ENCODE measurements at regions not wholly inside any gene's neighbourhood (a gene's known extent, or its start where the extent isn't known, plus 50 kb on each side); places are given as distances from the start of the nearest gene placed in this dataset.

- ATAC-seq (ENCODE audit: insufficient number of reproducible peaks, low FRiP score, low read depth) (no peak), DNase-seq (ENCODE audit: low spot score) (no peak)
- H3K9me3 ChIP-seq, result no peaks in the 10 kb centered on the region
- no peaks in the 10 kb centered on the region for H3K27me3 ChIP-seq (replicated peaks; ENCODE audit: insufficient read depth)
- TF ChIP-seq, protein P1, sequence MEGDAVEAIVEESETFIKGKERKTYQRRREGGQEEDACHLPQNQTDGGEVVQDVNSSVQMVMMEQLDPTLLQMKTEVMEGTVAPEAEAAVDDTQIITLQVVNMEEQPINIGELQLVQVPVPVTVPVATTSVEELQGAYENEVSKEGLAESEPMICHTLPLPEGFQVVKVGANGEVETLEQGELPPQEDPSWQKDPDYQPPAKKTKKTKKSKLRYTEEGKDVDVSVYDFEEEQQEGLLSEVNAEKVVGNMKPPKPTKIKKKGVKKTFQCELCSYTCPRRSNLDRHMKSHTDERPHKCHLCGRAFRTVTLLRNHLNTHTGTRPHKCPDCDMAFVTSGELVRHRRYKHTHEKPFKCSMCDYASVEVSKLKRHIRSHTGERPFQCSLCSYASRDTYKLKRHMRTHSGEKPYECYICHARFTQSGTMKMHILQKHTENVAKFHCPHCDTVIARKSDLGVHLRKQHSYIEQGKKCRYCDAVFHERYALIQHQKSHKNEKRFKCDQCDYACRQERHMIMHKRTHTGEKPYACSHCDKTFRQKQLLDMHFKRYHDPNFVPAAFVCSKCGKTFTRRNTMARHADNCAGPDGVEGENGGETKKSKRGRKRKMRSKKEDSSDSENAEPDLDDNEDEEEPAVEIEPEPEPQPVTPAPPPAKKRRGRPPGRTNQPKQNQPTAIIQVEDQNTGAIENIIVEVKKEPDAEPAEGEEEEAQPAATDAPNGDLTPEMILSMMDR (IDR thresholded peaks at IDR 0.05), result no peak
- no peaks in the 10 kb centered on the region for H3K36me3 ChIP-seq
- no peaks in the 10 kb centered on the region for H3K4me1 ChIP-seq (ENCODE audit: control insufficient read depth in 1 of 2, low read depth in 2 of 2)
- no peak overlapping the region for H3K4me3 ChIP-seq
- H3K27ac ChIP-seq, result no peak overlapping the region
Measured at GRCh38 chr2:16047701-16048100, 107.4 kb downstream of the MYCN start.

- Histone ChIP-seq H3K27ac (no peak overlapping the region), H3K4me3 (no peak overlapping the region), H3K4me1 (ENCODE audit: control insufficient read depth in 1 of 2, low read depth in 2 of 2) (no peaks in the 10 kb centered on the region), H3K36me3 (no peaks in the 10 kb centered on the region), H3K27me3 (replicated peaks; ENCODE audit: insufficient read depth) (no peaks in the 10 kb centered on the region), H3K9me3 (no peaks in the 10 kb centered on the region)
- no peak for ATAC-seq (ENCODE audit: insufficient number of reproducible peaks, low FRiP score, low read depth)
- DNase-seq (ENCODE audit: low spot score), result no peak
- TF ChIP-seq, protein P1 (IDR thresholded peaks at IDR 0.05), result no peak
Measured at GRCh38 chr2:16046649-16047048, 106.3 kb downstream of the MYCN start.

- DNase-seq (ENCODE audit: low spot score) (no peak), ATAC-seq (ENCODE audit: insufficient number of reproducible peaks, low FRiP score, low read depth) (no peak)
- TF ChIP-seq, protein P1 (IDR thresholded peaks at IDR 0.05), result no peak
- H3K27ac ChIP-seq, result no peak overlapping the region
- H3K4me3 ChIP-seq, result no peak overlapping the region
- H3K36me3 ChIP-seq, result no peaks in the 10 kb centered on the region
- no peaks in the 10 kb centered on the region for H3K27me3 ChIP-seq (replicated peaks; ENCODE audit: insufficient read depth)
- H3K9me3 ChIP-seq, result no peaks in the 10 kb centered on the region
- no peaks in the 10 kb centered on the region for H3K4me1 ChIP-seq (ENCODE audit: control insufficient read depth in 1 of 2, low read depth in 2 of 2)
Measured at GRCh38 chr2:16045653-16046352, 105.5 kb downstream of the MYCN start.

DNA sequence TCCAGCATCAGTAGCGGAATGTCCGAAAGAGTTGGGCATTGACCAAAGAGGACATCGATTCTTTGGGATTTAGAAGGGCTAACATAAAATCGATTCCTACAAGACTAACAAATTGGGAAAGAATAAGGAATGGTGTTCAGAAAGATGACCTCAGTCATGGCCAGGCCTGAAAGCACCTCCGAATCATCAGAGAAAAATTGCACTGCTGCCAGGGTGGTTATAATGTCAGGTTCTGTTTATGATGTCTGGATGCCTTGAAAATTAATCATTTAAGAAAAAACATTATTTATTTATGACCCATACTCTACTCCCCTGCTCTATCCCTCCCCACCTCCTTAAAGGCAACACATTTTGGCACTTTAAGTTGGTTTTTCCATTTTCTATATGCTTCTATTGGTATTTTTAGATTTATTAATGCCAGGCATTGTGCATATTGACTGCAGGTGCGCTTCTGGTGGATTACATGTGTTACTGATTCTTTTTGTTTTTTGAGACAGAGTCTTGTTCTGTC lies 104.7 kb downstream of the MYCN start:
- H3K4me3 ChIP-seq, result no peak overlapping the region
- no peaks in the 10 kb centered on the region for H3K9me3 ChIP-seq
- H3K27ac ChIP-seq, result no peak overlapping the region
- no peak for DNase-seq (ENCODE audit: low spot score)
- TF ChIP-seq, protein P1 (IDR thresholded peaks at IDR 0.05), result no peak
- no peaks in the 10 kb centered on the region for H3K4me1 ChIP-seq (ENCODE audit: control insufficient read depth in 1 of 2, low read depth in 2 of 2)
- ATAC-seq (ENCODE audit: insufficient number of reproducible peaks, low FRiP score, low read depth), result no peak
- no peaks in the 10 kb centered on the region for H3K36me3 ChIP-seq
- no peaks in the 10 kb centered on the region for H3K27me3 ChIP-seq (replicated peaks; ENCODE audit: insufficient read depth)

- DNase-seq (ENCODE audit: low spot score) (no peak), ATAC-seq (ENCODE audit: insufficient number of reproducible peaks, low FRiP score, low read depth) (no peak)
- Histone ChIP-seq H3K36me3 (no peaks in the 10 kb centered on the region), H3K9me3 (no peaks in the 10 kb centered on the region), H3K27ac (no peak overlapping the region), H3K4me1 (ENCODE audit: control insufficient read depth in 1 of 2, low read depth in 2 of 2) (no peaks in the 10 kb centered on the region), H3K27me3 (replicated peaks; ENCODE audit: insufficient read depth) (no peaks in the 10 kb centered on the region), H3K4me3 (no peak overlapping the region)
- TF ChIP-seq, protein P1 (IDR thresholded peaks at IDR 0.05), result no peak
Measured at GRCh38 chr2:16043627-16044026, 103.3 kb downstream of the MYCN start.
